OCI-LY3 (cell line): ENCODE measurements at regions not wholly inside any gene's neighbourhood (a gene's known extent, or its start where the extent isn't known, plus 50 kb on each side); places are given as distances from the start of the nearest gene placed in this dataset.

Experiments used
- EZH2phosphoT487 ChIP-seq: fragments of 200-600 bp; shearing (Covaris generic); IDR thresholded peaks from 2 replicates; pipeline ENCODE4 v1.6.1; 2018; ENCODE audit warnings: antibody characterized with exemption, mixed run types, low read depth
- TF ChIP-seq, protein P1 (sequence below): fragments of 200-600, 300-600 bp; sonication (generic); IDR thresholded peaks from 2 replicates; pipeline ENCODE4 v1.5.1; 2014; ENCODE audit warnings: antibody characterized with exemption, low read length, low read depth

- TF ChIP-seq, protein P1, sequence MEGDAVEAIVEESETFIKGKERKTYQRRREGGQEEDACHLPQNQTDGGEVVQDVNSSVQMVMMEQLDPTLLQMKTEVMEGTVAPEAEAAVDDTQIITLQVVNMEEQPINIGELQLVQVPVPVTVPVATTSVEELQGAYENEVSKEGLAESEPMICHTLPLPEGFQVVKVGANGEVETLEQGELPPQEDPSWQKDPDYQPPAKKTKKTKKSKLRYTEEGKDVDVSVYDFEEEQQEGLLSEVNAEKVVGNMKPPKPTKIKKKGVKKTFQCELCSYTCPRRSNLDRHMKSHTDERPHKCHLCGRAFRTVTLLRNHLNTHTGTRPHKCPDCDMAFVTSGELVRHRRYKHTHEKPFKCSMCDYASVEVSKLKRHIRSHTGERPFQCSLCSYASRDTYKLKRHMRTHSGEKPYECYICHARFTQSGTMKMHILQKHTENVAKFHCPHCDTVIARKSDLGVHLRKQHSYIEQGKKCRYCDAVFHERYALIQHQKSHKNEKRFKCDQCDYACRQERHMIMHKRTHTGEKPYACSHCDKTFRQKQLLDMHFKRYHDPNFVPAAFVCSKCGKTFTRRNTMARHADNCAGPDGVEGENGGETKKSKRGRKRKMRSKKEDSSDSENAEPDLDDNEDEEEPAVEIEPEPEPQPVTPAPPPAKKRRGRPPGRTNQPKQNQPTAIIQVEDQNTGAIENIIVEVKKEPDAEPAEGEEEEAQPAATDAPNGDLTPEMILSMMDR: no peak
- no peak for TF ChIP-seq EZH2phosphoT487
Measured at GRCh38 chr1:59094001-59094400, 202.9 kb upstream of the FGGY start.
